Nephron (organoid): ENCODE measurements at regions not wholly inside any gene's neighbourhood (a gene's known extent, or its start where the extent isn't known, plus 50 kb on each side); places are given as distances from the start of the nearest gene placed in this dataset.

Experiments used
- H3K27ac Mint-ChIP-seq, 3 experiments: 2 replicates each; pipeline ENCODE4 v1.8.0; 2020; ENCODE audit warnings: mixed read lengths in 3 of 3, mild to moderate bottlenecking in 2 of 3, moderate library complexity in 1 of 3
- H3K27me3 Mint-ChIP-seq: 2 replicates; pipeline ENCODE4 v1.8.0; 2021; ENCODE audit warnings: low read depth, mild to moderate bottlenecking, moderate library complexity, mixed read lengths
- H3K36me3 Mint-ChIP-seq: 2 replicates; pipeline ENCODE4 v1.8.0; 2020; ENCODE audit warnings: low read depth, mixed read lengths
- H3K4me1 Mint-ChIP-seq: 2 replicates; pipeline ENCODE4 v1.8.0; 2020; ENCODE audit warnings: mixed read lengths
- H3K4me3 Mint-ChIP-seq, 3 experiments: 2 replicates each; pipeline ENCODE4 v1.8.0; 2020; ENCODE audit warnings: mild to moderate bottlenecking in 3 of 3, mixed read lengths in 3 of 3, moderate library complexity in 2 of 3
- H3K9me3 Mint-ChIP-seq: 2 replicates; pipeline ENCODE4 v1.8.0; 2020; ENCODE audit warnings: mixed read lengths
- TF ChIP-seq, protein P1 (sequence below), 3 experiments: fragments of 200-600 bp; sonication (generic); IDR thresholded peaks; one replicate each; pipeline ENCODE4 v1.5.0; 2021; ENCODE audit warnings: antibody characterized with exemption in 3 of 3; ENCODE audit not compliant: unreplicated experiment in 3 of 3

DNA sequence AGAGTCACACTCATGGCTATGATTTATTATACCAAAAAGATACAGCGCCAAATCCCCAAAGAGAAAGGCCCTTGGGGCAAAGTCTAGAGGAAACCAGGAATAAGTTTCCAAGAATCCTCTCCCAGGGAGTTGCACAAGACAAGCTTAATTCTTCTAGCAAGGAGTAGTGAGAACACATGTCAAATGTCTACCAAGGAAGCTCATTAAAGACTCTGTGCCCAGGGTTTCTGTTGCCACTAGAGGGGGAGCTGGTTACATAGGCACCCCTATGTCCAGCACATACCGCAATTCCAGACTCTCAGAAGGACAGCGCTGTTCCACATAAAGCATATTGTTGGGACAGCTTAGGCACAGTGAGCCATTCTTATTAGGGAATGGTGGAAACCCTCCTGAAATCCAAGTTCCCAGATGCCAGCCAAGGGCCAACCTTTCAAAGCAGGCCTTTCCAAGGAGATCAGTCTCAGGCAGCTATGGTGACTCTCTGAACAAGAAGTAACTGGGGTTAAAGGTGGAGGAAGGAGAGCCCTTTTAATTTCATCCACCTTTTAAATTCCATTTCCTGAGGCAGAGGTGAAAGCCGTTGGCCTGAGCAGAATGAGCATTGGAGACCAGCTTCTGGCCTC, 194.2 kb downstream of the UACA start:
- Mint-ChIP-seq H3K36me3 (no peaks in the 10 kb centered on the region), H3K4me3 (no peak overlapping the region), H3K9me3 (peaks cover 11% of the 10 kb centered on the region), H3K27ac (peak overlapping the region in 1 of 3 experiments; percentile 7), H3K27me3 (peaks cover 4% of the 10 kb centered on the region), H3K4me1 (peaks cover 28% of the 10 kb centered on the region)
- TF ChIP-seq, protein P1, sequence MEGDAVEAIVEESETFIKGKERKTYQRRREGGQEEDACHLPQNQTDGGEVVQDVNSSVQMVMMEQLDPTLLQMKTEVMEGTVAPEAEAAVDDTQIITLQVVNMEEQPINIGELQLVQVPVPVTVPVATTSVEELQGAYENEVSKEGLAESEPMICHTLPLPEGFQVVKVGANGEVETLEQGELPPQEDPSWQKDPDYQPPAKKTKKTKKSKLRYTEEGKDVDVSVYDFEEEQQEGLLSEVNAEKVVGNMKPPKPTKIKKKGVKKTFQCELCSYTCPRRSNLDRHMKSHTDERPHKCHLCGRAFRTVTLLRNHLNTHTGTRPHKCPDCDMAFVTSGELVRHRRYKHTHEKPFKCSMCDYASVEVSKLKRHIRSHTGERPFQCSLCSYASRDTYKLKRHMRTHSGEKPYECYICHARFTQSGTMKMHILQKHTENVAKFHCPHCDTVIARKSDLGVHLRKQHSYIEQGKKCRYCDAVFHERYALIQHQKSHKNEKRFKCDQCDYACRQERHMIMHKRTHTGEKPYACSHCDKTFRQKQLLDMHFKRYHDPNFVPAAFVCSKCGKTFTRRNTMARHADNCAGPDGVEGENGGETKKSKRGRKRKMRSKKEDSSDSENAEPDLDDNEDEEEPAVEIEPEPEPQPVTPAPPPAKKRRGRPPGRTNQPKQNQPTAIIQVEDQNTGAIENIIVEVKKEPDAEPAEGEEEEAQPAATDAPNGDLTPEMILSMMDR (IDR thresholded peaks at IDR 0.05; ENCODE audit: unreplicated experiment in 3 of 3), result peak; percentile 16 to 32 (median 18)

DNA sequence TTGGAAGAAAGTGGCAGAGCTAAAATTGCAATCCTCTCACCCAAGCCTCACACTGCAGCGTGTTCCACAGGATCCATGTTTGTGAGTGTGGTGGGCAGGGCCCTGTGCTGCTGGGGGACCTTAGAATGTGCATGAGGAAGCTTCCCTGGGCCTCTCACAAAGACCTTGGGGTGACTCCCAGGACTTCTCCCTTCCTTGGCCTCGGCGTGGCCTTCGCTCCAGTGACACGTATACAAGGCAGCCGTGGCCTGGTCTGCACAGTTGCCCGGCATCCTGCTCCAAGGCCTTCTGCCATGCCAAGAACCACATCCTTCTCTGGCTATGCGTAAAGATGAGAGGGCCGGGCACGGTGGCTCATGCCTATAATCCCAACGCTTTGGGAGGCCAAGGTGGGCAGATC, 196.4 kb downstream of the UACA start:
- TF ChIP-seq, protein P1 (IDR thresholded peaks at IDR 0.05; ENCODE audit: unreplicated experiment in 3 of 3), result no peak
- Mint-ChIP-seq H3K36me3 (no peaks in the 10 kb centered on the region), H3K27ac (no peak overlapping the region), H3K4me1 (peaks cover 16% of the 10 kb centered on the region), H3K4me3 (no peak overlapping the region), H3K9me3 (no peaks in the 10 kb centered on the region), H3K27me3 (peaks cover 10% of the 10 kb centered on the region)

DNA sequence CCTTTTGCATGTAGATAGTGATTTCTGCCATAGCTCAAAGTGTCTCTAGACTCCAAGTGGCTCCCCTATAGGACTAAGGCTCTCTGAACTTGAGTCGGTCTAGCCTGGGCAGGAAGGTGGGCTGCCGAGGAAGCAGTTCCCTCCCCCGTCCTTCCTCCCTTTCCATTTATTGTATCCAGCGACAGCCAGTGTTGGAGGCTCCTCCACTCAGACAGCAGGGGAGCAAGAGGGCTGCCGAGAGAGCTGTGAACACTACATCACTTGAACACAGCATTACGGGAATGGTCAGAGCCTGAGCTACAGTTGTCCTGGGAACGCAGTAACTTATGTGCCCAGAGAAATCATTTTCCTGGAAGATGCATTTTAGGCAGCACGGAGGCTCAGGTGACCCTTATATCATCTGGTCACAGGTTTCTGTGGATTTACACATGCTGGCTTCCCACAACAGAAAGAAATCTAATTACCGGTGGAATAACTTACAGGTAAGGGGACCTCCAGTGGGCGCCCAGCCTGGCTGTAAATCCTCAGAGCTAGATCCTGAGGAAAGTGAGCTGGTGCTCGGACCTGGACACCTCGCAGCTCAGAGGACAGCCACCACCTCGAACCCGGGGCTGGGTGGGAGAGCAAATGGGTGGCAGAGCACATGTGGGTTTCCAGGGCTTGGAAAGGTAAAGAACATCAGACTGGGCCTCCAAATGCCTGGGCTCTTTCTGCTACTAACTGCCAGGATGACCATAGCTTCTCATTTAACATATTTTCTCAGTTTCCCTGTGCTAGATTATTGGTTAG, 197.1 kb downstream of the UACA start:
- H3K9me3 Mint-ChIP-seq, result no peaks in the 10 kb centered on the region

DNA sequence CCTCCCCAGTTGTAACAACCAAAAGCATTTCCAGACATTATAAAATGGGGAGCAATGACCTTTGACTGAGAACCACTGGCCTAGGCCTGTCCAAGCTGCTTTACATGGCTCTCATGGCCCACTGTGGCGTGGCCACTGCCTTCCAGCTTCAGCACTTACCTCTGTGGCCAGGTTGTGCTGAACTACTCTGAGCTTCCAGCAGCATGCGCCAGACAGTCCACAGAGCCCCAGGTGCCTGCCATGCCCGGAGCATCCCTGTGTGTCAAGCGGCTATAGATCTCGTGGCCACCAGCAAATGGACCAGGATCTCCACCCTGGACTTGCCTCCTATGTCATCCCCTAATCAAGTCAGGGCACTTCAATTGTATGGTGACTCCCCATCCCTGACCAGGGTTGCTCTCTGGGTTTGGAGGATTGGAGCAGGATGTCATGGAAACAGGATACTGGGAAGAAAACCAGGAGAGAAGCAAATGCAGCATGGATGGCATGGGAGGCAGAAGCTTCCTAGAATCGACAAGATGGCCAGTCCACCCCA, 199.7 kb downstream of the UACA start:
- TF ChIP-seq, protein P1 (IDR thresholded peaks at IDR 0.05; ENCODE audit: unreplicated experiment in 3 of 3), result no peak
- Mint-ChIP-seq H3K4me3 (no peak overlapping the region), H3K27me3 (peaks cover 8% of the 10 kb centered on the region), H3K9me3 (no peaks in the 10 kb centered on the region), H3K4me1 (peaks cover 12% of the 10 kb centered on the region), H3K36me3 (no peaks in the 10 kb centered on the region), H3K27ac (no peak overlapping the region)

More for the DNA sequence above, 197.1 kb downstream of the UACA start:
- TF ChIP-seq, protein P1 (IDR thresholded peaks at IDR 0.05; ENCODE audit: unreplicated experiment in 3 of 3), result peak in 2 of 3 experiments; percentile 31 to 40
- peak overlapping the region; percentile 36 to 86 (median 70) for H3K27ac Mint-ChIP-seq
- peaks cover 16% of the 10 kb centered on the region for H3K4me1 Mint-ChIP-seq
- H3K4me3 Mint-ChIP-seq, result peak overlapping the region in 1 of 3 experiments; percentile 35
- H3K27me3 Mint-ChIP-seq, result peaks cover 11% of the 10 kb centered on the region
- H3K36me3 Mint-ChIP-seq, result no peaks in the 10 kb centered on the region

DNA sequence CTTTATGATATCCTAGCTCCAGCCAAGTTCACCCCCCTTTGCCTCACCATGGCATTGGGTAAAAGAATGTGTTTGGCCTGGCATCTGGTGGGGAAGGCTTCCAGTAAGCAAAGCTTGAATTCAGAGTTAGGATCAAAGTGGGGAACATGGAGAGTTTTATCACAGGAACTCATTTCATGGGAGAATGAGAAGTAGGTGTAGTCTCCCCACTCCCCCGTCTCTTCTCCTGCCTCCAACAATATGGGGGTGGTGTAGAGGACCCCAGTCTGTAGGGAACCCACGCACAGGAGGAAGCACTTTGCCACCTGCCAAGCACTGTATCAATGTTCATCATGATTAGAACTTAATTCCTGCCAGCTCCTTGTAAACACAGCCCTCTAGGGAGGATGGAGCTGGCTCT, 200.5 kb downstream of the UACA start:
- H3K9me3 Mint-ChIP-seq, result no peaks in the 10 kb centered on the region

More for the DNA sequence above, 200.5 kb downstream of the UACA start:
- Mint-ChIP-seq H3K4me3 (no peak overlapping the region), H3K27me3 (peaks cover 7% of the 10 kb centered on the region), H3K4me1 (peaks cover 12% of the 10 kb centered on the region), H3K27ac (peak overlapping the region in 1 of 3 experiments; percentile 56), H3K36me3 (no peaks in the 10 kb centered on the region)
- TF ChIP-seq, protein P1 (IDR thresholded peaks at IDR 0.05; ENCODE audit: unreplicated experiment in 3 of 3), result no peak
